Amygdala (tissue), 56 donors: ENCODE measurements at regions not wholly inside any gene's neighbourhood (a gene's known extent, or its start where the extent isn't known, plus 50 kb on each side); places are given as distances from the start of the nearest gene placed in this dataset.
"Not testable (repeated sequence)": the region's sequence is repeated elsewhere in the genome, so short reads cannot be mapped to it uniquely, and the experiment has no call there.

Experiments used
- DNase-seq, 56 donors: peaks; one replicate each; lab custom pipeline; 2025; lab: John Stamatoyannopoulos, UW

- DNase-seq = no peak
Observed at GRCh38 chr6:118367314-118367713, 180.8 kb upstream of the PLN start.

DNA sequence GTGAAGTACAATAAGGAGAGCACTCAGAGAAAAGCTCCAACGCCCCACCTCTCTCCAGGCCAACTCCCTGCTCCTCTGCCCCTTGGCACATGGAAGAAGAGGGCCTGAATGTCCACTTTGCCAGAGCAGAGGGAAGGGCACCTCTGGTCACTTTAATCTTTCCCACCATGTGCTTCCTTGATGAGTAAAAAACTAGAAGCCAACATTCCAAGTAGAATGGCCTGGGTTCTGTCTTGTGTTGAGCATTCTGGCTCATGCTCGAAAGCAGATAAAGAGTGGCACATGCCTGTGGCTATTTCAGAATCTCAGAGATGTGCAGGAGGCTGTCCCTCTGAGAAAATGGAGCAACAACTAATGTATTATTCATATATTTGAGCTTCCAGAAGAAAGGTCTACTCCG is 177.4 kb upstream of the PLN start:
- no peak for DNase-seq

DNA sequence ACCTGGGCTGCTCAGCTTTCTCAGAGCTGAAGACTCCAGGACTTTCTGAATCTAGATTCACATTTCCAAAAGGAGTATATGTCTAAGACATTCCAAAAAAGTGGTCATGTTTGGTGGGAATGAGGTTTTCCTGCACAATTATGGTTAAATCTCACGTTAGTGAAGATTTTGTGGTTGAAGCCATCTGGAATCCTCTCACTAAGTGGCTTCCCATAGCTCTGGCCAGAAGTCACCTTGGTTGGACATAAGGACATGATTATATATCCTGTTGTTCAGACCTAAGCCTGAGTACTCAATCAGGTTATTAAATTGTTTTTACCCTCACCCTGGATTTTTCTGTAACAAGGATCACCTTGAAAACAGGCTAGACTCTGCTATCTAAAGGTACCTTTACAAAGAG is 176.1 kb upstream of the PLN start:
- no peak for DNase-seq

DNA sequence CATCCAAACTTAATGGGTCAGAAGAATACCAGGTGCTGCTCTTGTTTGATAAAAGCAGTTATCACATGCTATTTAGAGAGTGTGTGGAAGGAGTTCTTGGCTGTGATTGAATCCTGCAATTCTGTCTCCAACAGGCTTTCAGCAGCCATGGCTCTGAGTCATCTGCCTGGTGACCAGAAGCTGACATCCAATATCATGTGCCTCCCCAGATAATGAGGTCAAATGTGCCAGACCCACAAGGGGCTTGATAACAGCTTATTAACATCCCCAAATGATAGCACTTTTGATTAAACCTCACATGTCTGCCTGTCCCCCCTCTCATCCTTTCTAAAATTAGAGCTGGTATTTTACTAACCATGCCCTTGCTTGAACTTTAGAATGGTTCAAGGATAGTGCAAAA is 175.7 kb upstream of the PLN start:
- no peak for DNase-seq

DNA sequence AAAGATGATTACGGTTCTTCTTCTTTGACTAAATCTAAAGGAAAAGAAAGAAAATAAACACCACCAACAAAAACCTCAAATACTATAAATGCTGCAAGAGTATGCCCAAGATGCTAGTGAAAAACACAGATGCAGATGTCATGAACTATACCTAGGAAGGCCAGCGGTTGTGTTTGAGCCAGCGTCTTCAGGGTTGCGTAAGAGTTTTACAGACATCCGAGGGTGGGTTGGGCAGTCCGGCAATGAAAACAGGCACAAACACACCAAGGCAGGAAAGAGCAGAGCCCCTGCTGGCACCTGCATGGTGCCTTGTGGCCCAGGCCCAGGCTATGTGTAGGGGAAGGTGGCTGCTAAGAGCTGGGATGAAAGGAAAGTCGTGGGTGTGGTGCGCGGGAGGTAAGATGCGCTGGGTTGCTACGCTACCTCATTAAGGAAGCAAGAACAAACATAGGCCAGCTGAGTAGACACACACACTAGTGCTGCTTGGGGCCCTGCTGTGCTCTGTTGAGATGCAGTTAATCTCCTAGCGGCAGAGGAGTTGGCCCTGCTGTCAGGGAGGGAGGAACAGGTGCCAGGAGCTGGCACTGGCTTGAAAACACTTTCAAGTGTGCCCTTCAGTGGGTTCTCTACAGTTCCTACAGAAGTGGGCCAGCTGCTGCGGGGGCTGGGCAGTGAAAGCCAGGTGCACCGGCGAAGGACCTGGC is 170.2 kb upstream of the PLN start:
- peak in 1 of 56 donors; percentile 2 for DNase-seq

GRCh38 chr6:118380620-118381019 is 167.5 kb upstream of the PLN start:
- not testable (repeated sequence) for DNase-seq

GRCh38 chr6:118382126-118382525 is 166.0 kb upstream of the PLN start:
- DNase-seq = no peak

DNA sequence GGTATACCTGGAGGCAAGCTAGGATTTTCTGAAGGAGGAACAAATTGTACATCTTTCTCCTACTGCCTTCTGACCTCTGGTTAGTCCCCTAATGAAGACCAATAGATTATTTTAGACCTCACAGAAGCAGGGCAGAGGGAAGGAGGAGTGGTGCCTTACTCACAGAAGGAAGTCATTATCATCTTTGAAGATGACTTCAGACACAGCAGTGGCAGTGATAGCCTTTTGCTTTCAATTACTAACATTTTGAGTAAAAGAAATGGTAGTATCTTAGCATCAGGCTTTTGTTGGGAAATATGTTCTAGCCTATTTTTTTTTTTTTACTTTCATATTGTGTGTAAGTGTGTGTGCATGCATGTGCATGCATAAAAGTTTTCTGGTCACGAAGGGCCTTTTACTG is 164.2 kb upstream of the PLN start:
- no peak for DNase-seq

DNA sequence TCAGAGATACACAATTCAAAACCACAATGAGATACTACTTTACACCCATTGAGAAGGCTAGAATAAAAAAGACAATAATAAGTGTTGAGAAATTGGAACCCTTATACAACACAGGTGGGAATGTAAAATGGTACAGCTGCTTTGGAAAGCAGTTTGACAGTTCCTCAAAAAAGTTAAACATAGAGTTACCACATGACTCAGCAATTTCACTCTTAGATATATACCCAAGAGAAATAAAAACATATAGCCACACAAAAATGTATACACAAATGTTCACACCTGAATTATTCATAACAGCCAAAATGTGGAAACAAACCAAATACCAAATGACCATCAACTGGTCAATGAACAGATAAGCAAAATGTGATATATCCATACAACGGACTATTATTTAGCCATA is 161.1 kb upstream of the PLN start:
- DNase-seq = no peak

DNA sequence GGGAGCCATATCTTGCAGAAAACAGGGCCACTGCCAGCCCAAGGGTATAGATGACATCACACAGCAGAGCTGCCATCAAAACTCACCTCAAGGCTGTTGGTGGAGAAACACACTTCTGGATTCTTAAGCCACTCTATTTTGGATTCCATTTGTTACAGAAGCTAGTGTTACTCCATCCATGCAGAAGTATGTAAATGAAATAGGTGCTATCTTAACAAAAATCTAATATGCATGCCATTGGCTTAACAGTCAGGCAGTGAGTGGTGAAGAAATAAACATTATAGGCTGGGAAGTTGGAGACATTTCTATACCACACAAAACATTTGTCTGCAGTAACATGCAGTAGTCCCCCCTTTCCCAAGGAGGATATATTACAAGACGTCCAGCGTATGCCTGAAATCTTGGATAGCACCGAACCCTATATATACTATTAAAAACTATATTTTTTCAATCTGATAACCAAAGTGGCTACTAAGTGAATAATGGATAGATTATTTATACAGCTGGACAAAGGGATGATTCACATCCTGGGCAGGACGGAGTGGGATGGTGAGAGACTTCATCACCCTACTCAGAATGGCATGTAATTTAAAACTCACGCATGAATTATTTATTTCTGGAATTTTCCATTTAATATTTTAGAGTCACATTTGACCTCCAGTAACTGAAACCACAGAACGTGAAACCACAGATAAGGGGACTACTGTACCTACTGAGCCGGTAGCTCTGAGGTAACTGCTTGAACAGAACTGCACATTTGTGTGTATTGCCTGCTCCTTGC is 160.0 kb upstream of the PLN start:
- no peak for DNase-seq

DNA sequence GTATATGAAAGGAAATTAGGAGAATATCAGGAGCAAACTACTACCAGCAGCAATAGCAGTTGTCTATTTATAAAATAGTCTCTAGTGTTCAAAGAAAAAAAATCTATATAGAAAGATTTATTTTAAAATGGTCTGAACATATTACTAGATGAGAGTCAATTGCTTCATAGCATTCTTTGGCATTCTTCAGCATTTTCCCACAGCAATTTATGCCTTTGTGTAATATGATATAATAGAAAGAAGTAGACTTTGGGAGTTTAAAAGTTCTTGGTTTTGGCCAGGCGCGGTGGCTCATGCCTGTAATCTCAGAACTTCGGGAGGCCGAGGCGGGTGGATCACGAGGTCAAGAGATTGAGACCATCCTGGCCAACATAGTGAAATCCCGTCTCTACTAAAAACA is 157.0 kb upstream of the PLN start:
- no peak for DNase-seq

- DNase-seq = no peak
Observed at GRCh38 chr6:118394106-118394505, 154.0 kb upstream of the PLN start.

DNA sequence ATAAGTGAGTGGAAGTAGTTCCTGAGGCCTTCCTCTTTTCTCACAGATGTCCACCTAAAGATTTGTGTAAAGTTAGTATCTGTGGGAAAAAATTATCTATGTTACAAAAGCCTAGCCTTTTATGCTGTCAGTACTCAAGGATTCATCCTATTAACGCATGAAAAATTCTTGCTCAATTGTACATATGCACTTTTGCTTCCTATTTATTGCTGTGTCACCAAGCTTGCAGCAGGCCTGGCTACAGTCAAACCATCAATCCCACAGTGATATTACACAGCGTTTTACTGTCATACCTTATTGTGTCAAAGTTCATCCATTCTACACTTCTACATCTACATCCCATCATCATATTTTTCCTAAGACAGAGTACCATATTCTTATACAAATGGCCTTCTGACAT is 151.1 kb upstream of the PLN start:
- DNase-seq = no peak

DNA sequence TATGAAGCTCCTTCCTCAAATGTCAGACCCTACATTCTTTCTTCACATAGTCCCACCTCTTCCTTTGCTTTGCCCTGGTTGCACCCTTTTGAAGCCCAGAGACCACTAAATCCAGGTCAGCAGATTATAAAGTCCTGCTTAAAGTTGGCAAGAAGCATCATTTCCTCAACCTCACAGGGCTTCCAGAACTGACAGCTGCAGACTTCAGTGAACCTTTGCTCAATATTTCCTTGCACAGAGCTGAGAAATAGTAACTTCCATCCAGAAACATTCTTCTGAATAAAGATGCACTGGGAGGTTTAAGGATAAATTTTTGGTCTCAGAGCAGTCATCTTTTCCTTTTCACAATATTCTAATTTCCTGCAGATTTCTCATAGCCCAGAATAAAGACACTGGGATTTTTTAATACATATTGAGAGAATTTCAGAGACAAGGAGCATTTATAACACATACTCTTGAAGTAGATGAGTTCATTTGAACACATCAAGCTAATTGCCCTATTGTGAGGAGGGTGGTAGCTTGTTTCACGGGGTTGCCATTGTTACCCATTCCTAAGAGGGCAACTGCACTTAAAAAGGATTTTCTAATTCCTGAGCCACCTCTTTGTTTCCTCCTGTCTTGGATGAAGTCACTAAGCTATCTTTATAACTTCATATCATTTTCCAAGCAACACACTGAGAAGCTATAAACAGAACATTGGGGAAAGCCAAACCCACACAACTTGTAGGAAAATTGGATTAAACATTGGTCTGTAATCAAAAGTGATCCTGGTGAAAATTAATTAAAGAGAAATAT is 150.2 kb upstream of the PLN start:
- no peak for DNase-seq

GRCh38 chr6:118400098-118400497 is 148.0 kb upstream of the PLN start:
- no peak for DNase-seq

- DNase-seq = no peak
Observed at GRCh38 chr6:118400582-118400981, 147.5 kb upstream of the PLN start.

DNA sequence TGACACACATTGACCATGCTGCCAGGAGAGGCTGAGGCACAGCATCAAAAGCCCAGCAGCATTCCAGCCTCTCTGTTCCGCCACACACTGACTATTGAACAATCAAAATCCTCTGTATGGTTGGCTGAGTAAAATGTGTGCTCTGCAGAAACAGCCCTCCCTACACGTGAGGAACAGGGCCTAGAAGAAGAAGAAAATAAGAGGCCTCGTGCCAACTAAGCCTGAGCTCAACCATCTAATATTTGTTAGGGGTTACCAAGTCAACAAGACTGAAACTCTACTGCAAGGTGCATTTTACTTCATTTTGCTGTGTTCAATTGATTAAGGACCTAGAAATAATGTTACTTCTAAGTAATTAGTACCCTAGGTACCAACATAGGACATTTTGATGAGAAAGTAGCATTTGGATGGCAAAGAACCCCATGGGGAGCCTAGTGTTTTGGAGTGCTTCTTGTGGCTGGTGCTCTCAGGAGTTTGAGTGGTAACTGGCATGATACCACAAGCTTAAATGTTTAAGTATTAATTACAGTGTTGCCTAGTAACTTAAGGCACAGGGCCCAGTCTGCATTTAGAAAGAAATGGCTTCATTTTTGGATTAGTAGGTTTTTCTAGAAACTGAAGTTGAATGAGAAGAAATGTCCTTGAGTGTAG is 146.6 kb upstream of the PLN start:
- peak in 1 of 56 donors; percentile 2 for DNase-seq

DNA sequence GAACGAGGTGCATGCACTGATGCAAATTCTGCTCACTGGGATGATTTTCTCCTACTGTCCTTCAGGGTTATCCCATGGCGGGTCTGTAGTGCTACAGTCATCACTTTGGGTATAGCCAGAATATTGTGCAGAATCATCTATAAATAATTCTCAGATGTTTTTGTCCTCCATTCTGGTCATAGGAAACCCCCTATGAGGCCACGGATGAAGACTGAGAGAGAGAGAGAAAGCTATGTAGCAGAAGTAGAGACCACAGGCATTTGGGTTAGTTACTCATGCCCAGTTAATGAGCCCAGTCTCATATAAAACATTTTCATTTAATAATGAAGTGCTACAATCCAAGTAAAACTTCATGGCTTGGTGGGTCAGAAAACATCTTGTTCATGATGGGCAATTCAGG is 145.1 kb upstream of the PLN start:
- no peak for DNase-seq

DNA sequence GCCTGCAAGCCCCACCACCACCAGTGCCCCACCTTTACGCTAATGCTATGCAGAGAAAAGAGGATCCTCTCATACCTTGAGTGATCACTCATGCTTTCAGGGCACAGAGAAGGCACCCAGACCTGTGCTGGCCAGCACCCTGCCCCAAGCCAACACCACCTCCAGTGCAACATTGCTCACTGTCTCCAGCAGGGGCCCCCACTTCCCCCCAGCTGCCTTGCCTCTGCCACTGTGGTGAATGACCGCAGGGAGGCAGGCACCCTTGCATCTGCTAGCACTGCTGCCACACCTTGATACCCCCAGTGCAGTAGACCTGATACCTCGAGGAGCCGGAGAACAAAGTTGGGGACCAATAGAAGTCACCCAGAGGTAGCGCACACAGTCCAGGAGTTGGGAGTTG is 139.2 kb upstream of the PLN start:
- no peak for DNase-seq

DNA sequence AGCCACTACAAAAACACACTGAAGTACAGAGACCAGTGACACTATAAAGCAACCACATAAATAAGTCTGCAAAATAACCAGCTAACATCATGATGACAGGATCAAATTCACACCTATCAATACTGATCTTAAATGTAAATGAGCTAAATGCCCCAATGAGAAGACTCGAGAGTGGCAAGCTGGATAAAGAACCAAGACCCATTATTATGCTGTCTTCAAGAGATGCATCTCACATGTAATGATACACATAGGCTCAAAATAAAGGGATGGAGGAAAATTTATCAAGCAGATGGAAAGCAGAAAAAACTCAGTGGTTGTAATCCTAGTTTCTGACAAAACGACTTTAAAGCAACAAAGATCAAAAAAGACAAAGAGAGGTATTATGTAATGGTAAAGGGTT is 138.1 kb upstream of the PLN start:
- no peak for DNase-seq
